ENCODE measurements at regions not wholly inside any gene's neighbourhood (a gene's known extent, or its start where the extent isn't known, plus 50 kb on each side); places are given as distances from the start of the nearest gene placed in this dataset.

DNA sequence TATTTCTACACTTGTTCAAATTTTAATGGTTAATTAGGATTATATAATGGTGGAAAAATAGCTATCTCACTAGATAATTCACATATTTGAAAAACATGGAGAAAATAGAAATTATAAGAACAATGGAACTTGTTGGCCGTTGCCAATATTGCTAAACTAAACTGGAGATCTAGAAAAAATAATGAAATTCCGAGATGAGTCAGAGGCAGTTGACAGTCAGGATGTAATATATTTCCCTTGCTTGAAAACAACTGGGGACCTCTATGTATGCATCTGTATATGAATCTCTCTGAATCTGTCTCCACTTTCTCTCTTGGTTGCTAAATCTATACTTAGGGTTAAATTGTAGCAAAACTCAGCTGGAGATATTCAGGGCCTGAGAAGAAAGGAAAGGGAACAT, 1108.2 kb upstream of the GJE1 start:
- DNase-seq (ENCODE audit: low read depth in 2 of 3, low spot score in 1 of 3), result no peak

DNA sequence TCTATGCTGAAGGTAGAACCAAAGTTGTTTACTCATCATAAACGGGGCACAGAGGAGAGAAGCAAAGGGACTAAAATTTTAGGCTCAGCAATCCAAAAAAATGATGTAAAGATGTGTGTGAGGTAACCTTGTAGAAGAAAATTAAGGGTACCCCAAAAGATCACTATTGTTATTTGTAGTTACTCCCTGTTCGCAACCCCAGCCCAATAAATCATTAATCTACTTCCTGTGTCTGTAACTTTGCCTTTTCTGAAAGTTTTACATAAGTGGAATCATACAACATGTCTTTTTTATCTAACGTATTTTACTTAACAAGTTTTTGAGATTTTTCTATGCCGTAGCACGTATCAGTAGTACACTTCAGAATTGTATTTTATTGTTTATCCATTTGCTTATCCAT, 1114.8 kb upstream of the GJE1 start:
- DNase-seq (ENCODE audit: low read depth in 2 of 3, low spot score in 1 of 3), result no peak

GRCh38 chr6:141000917-141001316, 1131.8 kb upstream of the GJE1 start:
- no peak for DNase-seq (ENCODE audit: low read depth in 2 of 3, low spot score in 1 of 3)

DNA sequence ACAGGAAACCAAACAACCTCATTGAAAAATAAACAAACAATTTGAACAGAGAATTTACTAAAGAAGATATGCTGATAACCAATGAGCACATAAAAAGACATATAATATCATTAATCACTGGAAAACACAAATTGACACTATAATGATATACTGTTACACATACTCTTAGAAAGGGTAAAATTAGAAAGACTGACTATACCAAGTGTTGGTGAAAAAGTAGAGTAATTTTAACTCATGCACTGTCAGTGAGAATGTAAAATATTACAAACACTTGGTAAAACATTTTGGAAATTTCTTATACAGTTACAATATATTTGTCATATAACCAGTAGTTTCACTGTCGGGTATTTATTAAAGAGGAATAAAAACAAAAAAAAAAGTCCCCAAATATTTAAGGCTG, 1139.2 kb upstream of the GJE1 start:
- DNase-seq (ENCODE audit: low read depth in 2 of 3, low spot score in 1 of 3), result no peak

DNA sequence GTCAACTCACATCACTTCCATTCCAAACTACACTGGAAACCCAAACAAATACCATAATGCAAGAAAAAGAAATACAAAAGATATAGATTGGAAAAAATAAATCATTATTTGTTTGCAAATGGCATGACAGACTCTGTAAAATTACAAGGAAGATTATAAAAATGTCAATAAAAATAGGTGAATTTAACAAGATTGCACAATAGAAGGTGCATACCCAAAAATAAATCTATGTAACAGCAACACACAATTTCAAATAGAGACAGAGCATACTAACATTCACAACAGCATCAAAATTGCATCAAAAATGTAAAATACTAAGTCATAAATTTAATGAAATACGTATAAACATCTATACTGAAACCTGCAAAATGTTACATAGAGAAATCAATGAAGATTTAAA, 1140.0 kb upstream of the GJE1 start:
- DNase-seq (ENCODE audit: low read depth in 2 of 3, low spot score in 1 of 3), result no peak

- no peak for DNase-seq (ENCODE audit: low read depth in 2 of 3, low spot score in 1 of 3)
Observed at GRCh38 chr6:140988780-140989179, 1143.9 kb upstream of the GJE1 start.

GRCh38 chr6:140987364-140988155, 1145.2 kb upstream of the GJE1 start:
- no peak for DNase-seq (ENCODE audit: low read depth in 2 of 3, low spot score in 1 of 3)

DNA sequence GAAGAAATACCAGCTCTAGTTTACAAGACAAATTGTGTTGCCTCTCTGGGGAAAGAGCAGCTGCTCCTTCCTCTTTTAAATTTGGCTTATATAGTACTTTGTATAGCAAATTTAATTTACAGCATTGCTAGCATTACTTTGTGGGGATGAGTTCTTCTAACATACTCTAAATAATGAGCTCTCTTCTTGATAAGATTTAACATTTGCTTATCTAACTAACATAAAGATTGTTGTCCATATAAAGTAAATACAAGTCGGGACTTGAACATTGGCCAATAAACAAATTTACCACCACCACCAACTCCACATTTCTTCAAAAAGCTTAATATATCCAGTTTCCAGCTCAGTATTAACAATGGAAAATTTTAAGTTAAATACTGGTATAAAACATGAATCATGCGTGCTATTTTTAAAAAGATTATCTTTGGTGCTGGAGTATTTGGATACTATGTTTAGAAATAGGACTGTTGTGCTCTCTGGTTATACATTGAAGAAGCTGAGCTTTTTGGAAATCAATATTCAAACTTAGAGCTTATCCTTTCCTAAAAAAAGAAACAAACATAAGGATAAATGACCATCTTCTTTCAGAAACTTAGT, 1146.9 kb upstream of the GJE1 start:
- DNase-seq (ENCODE audit: low read depth in 2 of 3, low spot score in 1 of 3), result no peak

DNA sequence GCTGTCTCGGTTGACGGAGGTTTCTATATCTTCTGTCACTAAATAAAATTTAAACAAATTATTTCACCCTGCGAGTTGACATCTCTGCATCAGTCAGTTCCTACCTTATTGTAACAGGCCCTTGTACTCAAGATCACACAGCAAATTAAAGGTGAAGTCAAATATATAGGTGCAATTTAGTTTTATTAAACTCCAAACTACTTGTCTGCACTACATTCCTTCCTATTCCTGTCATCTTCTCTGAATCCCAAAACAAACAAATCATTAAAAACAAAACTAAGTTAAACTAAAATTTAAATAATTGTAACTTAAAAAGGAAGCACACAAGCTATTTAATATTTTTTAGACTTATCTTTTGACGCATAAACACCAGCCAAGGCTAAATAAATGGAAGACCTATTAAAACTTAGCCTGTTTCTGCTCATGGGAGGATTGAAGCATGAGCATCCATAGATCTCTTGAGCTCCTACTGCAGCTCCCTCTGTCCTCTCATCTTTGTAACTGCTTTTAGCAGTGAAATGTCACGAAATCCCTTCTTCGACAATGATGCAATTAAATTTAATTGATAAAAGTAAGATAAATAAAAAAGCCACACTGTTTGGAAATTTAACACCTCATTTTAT, 1152.3 kb upstream of the GJE1 start:
- no peak for DNase-seq (ENCODE audit: low read depth in 2 of 3, low spot score in 1 of 3)

DNA sequence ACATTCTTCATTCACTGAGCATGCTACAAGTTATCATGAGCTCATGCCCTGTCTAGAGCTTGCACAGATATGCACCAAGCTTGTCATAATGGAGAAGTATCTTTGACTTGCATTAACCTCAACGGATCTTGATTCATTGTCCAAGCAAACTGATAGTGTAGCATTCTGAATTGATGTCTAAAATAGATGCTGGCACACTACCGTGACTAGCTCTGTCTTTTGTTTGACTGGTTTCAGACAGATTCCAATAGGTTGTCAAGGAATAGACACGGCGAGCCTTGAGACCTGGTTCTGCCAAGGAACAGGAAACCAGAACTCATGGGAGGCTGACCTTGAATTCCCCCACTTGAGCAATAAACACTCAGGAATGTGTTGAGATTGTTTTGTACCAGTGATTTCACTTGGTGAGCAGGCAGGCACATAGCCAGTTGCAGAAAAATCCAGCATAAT, 1153.1 kb upstream of the GJE1 start:
- DNase-seq (ENCODE audit: low read depth in 2 of 3, low spot score in 1 of 3), result no peak

DNA sequence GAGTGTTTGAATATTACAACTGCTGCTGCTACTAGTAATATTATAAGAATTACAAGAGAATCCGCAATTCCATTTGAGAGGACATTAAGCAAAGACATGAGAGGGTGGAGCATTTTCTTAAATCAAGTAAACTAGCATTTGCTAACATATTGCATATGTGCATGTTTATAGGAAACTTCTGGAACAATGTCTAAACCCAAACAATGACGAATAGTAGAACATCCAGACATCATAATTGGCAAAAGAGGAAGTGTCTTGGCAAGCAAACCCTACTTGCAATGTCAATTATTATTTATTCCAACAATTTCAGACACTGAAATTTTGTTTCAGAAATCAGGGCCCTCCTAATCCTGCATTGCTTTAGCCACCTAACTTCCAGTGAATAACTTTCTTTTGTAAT, 1155.3 kb upstream of the GJE1 start:
- DNase-seq (ENCODE audit: low read depth in 2 of 3, low spot score in 1 of 3), result no peak

DNA sequence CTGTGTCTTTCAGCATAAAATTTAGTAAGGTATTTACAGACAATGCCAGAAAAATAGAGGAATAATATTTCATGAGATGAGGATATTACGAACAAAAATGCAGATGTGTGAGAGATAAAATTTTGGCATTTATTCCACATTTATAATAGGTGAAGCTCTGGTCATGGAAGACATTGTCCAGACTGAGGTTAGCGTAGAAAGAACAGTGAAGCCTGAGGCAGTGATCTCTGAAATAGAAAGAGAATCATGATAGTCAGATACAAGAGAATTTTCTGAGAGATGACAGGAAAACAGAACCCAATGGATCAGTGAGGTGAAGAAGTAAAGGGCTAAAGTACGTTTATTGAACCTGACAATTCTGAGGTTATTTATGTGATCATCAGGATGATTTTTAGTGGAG, 1155.9 kb upstream of the GJE1 start:
- no peak for DNase-seq (ENCODE audit: low read depth in 2 of 3, low spot score in 1 of 3)

- no peak for DNase-seq (ENCODE audit: low read depth in 2 of 3, low spot score in 1 of 3)
Observed at GRCh38 chr6:140970485-140970884, 1162.2 kb upstream of the GJE1 start.

DNA sequence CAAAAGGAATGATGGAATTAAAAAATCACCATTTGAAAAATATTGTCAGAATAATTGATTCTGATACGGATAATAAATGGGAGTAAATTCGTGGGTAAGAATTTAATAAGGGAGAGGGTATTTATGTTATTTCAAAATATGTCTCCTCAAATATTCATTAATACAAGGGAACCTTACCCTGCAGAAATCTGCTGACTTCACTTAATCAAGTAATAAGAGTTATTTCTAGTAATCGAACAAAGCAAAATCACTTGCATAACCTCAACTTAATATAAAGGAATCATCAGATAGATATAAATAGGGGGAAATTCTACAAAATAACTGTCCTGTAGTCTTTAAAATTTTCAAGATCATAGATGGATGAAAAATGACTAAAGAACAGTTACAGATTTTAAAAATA, 1164.7 kb upstream of the GJE1 start:
- DNase-seq (ENCODE audit: low read depth in 2 of 3, low spot score in 1 of 3), result no peak

GRCh38 chr6:140966676-140967075, 1166.0 kb upstream of the GJE1 start:
- no peak for DNase-seq (ENCODE audit: low read depth in 2 of 3, low spot score in 1 of 3)

GRCh38 chr6:140960566-140960965, 1172.2 kb upstream of the GJE1 start:
- no peak for DNase-seq (ENCODE audit: low read depth in 2 of 3, low spot score in 1 of 3)

GRCh38 chr6:140957386-140957785, 1175.3 kb upstream of the GJE1 start:
- DNase-seq (ENCODE audit: low read depth in 2 of 3, low spot score in 1 of 3), result no peak

DNA sequence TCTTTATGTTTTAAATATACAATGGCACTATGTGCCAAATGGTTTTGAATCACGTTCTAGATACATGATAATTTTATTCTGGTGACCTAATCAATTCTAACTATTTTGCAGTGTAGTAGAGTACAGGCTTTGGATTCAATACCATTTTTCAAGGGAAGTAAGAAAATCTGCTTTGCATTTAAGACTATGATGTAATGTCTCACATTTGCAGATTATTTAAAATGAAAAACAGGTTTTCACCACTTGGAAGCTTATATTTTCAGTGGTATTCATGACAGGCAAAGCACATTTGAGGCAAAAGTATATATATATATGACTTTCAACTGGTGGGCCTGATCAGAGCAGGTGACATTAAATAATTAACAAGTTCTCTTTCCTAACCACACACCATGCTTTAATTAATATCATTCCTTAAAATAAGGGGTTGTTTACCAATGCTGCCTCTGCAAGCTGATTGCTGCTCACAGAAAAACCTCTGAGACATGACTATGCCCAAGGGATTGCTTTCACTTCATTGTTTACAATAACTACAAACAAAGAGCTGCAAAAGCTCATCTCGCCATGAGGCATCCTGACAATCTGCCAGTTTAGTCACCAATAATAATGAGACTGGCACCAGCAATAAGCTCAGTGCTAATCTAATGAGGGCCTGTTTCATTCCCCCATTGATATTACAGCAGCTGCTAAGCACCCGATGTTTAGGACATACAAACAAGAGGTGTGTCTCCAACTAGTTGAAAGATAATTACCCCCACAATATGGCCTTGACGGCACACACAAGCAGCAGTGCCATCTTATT, 1176.0 kb upstream of the GJE1 start:
- DNase-seq (ENCODE audit: low read depth in 2 of 3, low spot score in 1 of 3), result no peak

GRCh38 chr6:140940251-140940925, 1192.3 kb upstream of the GJE1 start:
- DNase-seq (ENCODE audit: low read depth in 2 of 3, low spot score in 1 of 3), result no peak

DNA sequence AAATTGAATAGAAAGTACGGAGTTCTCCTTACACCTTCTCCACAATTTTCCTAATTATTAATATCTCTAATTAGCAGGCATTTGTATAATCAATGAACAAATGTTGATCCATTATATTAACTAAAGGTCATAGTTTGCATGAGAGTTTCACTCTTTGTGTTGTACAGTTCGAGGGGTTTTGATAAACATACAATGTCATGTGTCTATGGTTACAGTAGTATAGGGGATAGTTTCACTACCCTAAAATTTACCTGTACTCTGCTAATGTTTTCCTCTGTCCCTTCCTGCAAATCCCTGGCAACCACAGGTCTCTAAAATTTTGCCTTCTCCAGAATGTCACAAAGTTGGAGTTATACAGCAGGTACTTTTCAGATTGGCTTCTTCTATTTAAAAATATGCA, 1199.8 kb upstream of the GJE1 start:
- no peak for DNase-seq (ENCODE audit: low read depth in 2 of 3, low spot score in 1 of 3)

DNA sequence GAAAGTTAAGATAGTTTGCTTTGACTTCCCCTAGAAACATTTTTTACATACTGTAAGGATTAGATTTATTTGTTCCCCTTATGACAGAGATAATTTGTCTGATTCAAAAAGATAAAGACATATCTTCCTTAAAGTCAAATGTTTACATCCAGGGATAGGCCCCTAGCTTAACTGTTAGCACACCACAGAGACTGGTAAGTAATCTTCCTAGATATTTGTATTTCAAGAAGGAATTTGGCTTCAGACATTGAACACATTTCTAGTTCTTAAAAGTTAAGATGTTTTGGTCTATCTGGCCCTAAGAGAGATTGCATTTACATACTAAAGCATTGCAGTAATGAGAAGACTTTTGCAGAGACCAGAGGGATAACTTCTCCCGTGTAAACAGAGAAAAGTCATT, 1201.1 kb upstream of the GJE1 start:
- DNase-seq (ENCODE audit: low read depth in 2 of 3, low spot score in 1 of 3), result no peak

Data from stimulated activated CD4-positive, alpha-beta T cell treated with anti-CD3 and anti-CD28 coated beads, Interleukin-12 subunit alpha, Interleukin-12 subunit beta, amount 100 ng/mL, for 48 hours (primary cell).